ENCODE measurements at regions not wholly inside any gene's neighbourhood (a gene's known extent, or its start where the extent isn't known, plus 50 kb on each side); places are given as distances from the start of the nearest gene placed in this dataset.

- no peak for DNase-seq (ENCODE audit: low read depth in 2 of 2)
These were observed 165.5 kb upstream of the OPRM1 start for GRCh38 chr6:153873541-153873940.

DNA sequence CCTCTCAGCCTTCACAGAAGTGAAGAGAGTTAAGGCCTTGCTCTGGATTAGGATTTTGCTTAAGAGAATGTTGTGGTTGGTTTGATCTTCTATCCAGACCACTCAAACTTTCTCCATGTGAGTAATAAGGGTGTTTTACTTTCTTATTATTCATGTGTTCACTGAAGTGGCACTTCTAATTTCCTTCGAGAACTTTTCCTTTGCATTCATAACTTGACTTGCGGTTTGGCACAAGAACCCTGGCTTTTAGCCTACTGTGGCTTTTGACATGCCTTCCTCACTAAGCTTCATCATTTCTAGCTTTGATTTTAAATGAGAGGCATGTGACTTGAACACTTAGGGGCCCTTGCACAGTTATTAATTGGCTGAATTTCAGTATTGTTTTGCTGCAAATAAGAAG is 166.1 kb upstream of the OPRM1 start:
- no peak for DNase-seq (ENCODE audit: low read depth in 2 of 2)

DNA sequence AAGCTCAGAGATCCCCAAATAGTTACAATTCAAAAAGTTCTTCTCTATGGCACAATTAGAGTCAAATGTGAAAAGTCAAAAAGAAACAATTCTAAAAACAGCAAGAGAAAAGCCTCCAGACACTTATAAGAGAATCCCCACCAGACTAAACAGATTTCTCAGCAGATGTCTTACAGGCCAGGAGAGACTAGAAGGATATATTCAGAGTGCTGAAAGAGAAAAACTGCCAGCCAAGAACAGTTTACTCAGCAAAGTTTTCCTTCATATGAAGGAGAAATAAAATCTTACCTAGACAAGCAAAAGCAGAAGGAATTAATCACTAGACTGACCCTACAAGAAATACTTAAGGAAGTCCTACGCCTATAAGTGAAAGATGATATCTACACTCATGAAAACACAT is 176.1 kb upstream of the OPRM1 start:
- DNase-seq (ENCODE audit: low read depth in 2 of 2): no peak

- DNase-seq (ENCODE audit: low read depth in 2 of 2): no peak
These were observed 176.9 kb upstream of the OPRM1 start for GRCh38 chr6:153862139-153862538.

GRCh38 chr6:153858529-153858928 is 180.5 kb upstream of the OPRM1 start:
- DNase-seq (ENCODE audit: low read depth in 2 of 2): no peak

GRCh38 chr6:153856929-153857376 is 182.1 kb upstream of the OPRM1 start:
- DNase-seq (ENCODE audit: low read depth in 2 of 2): no peak

- no peak for DNase-seq (ENCODE audit: low read depth in 2 of 2)
These were observed 186.6 kb upstream of the OPRM1 start for GRCh38 chr6:153852481-153852880.

- no peak for DNase-seq (ENCODE audit: low read depth in 2 of 2)
These were observed 187.0 kb upstream of the OPRM1 start for GRCh38 chr6:153852034-153852433.

DNA sequence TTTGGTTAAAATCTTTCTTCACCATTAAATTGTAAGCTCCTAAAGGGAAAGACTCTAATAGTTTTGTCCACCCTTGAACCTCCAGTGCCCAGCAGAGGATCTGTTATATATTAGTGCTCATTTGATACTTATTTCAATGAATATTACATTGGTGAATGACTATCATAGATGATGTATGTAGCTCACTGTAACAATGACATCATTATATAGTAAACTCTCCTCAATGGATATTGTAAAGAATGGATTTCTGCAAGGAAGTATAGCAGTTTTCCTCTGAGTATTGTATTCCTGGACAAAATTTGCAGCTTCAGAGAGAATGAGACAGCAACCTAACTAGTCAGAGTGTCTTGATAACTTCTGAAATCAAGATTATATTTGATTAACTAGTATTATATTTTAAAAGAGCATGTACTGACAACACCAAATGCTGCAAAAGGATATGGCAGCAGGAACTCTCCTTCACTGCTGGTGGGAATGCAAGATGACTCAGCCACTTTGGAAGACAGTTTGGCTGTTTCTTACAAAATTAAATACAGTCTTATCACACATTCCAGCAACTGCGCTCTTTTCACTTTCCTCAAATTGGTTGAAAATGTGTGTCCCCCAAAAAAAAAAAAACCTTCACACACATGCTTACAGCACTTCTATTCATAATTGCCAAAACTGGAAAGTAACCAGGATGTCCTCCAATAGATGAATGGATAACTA is 189.8 kb upstream of the OPRM1 start:
- no peak for DNase-seq (ENCODE audit: low read depth in 2 of 2)

GRCh38 chr6:153843420-153843819 is 195.6 kb upstream of the OPRM1 start:
- DNase-seq (ENCODE audit: low read depth in 2 of 2): no peak

DNA sequence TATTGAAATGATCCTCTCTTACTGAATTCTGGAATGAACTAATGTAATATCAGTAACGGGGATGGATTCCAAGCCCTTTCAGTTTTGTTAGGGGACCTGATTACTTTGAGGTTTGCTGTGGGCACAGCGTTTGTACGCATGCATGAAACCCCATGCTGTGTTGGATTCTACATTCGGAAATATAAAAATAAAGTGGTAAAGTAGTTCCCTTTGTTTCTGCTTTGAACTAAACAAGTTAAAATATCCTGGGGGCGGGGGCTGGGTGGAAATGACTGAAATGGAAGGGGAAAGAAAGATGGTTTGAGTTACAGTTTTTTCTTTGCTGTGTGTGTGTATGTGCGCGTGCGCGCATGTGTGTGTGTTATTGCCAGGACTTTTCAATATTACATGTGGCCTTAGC is 196.5 kb upstream of the OPRM1 start:
- DNase-seq (ENCODE audit: low read depth in 2 of 2): no peak

DNA sequence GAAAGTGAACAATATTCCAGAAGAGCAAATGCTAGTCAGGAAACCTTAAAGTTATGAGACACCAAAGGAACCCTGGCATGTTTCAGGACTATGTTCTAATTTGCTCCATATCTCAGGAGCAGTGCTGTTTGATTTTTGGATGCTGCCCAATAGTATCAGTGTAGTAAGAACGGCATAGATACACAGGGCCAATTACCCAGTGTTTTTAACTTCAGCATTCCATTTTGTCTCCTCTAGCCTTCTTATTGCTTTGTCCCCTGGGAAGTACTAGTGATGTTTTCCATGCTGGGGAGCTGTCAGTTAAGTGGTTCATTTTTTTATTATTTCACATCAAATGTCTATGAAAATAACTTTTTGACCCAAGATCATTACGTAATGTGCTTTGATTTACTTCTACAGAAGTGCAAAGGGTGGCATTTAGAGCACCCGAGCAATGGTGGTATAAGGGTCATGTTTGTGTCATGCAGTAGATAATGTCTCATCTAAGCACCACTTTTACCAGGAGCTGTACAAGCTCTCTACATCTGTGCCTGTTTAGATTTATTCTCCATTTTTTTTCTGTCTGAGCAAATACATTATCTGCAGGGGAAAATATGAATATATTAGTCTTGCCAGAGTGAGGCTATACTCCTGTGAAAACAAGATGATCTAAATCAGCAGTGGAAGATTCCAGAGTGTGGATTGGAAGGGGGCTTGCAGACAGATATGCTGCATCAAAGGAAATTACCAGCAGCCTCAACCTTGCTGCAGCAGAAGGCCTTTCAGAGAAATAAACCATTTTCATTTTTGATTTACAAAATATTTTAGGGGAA is 198.8 kb upstream of the OPRM1 start:
- no peak for DNase-seq (ENCODE audit: low read depth in 2 of 2)

DNA sequence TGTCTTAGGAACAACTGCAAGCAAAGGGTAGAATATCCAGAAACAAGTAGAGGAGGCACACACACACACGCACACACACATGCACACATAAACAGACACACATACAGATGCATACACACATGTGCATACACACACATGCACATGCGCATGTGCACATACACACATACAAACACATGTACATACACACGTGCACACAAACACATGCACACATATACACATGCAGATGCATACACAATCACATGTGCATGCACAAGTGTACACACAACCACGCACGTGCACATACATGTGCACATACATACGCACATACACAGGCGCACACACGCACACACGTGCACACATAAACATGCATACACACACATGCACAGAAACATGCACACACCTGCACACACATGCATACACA is 206.5 kb upstream of the OPRM1 start:
- no peak for DNase-seq (ENCODE audit: low read depth in 2 of 2)

DNA sequence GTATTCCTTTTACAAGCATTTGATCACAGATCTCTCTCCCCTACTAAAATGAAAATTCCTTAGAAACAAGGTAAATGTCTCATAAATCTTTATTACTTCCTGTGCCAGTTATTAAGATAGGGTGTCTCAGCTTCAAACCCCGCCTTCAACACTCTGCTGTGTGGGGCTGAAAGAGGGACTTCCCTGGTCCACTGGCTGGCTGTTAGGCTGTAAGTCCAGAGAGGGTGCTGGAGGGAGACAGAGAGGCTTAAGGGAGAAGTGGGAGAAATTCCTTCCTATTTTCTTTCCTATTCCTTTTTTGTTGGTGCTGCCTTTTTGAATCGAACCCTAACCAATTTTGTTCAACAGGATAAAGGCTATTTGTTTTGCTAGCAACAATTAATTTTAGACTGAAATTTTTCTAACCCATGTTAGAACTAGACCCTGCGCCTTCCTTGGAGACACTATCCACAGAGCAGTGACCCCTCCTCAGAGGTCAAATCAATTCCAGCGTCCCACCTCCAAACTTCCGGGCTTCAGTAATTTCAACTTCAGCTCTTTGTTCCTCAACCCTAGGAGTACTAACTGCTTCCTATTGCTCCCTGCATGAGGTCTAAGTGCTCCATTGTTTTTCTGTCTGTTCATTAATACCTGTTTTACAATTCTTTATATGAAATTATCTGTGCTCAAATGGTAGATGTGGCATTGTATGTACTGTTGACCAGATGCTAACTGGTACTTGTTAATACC is 207.5 kb upstream of the OPRM1 start:
- no peak for DNase-seq (ENCODE audit: low read depth in 2 of 2)

DNA sequence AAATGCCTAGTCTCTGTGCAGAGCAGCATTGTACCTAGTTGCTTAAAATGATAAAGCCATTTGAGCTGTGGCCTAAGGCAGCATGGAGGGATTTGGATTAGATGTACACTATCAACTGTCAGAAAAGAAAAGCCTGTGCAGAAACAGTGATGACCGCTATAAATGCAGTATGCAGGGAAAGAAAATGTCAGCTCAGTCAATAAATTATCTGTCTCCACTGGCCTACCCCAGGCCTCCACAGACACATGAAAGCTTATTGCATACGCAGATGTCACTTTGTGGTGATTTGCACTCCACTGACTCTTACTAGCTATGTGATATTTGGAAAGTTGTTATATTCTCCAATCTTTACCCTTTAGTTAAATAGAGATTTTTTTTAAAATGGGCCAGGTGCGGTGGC is 221.9 kb upstream of the OPRM1 start:
- no peak for DNase-seq (ENCODE audit: low read depth in 2 of 2)

- no peak for DNase-seq (ENCODE audit: low read depth in 2 of 2)
These were observed 222.7 kb upstream of the OPRM1 start for GRCh38 chr6:153816366-153816765.

DNA sequence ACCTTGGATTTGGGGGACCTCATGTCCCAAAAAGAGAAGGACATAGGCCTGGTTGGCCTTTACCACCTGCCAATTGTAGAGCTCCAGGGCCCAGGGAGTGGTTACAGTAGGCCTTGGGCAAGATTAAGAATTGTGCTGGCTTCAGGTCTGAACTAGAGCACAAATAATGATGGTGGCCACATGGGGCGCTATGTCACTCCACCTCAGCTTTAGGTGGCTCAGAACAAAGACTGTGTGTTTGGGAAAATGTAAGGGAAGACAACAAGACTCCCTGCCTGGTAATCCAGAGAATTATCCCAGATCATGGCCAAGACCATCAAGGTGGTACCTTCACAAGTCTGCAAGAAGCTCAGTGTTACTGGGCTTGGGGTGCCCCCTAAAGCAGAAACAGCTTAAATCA is 224.9 kb upstream of the OPRM1 start:
- DNase-seq (ENCODE audit: low read depth in 2 of 2): no peak

DNA sequence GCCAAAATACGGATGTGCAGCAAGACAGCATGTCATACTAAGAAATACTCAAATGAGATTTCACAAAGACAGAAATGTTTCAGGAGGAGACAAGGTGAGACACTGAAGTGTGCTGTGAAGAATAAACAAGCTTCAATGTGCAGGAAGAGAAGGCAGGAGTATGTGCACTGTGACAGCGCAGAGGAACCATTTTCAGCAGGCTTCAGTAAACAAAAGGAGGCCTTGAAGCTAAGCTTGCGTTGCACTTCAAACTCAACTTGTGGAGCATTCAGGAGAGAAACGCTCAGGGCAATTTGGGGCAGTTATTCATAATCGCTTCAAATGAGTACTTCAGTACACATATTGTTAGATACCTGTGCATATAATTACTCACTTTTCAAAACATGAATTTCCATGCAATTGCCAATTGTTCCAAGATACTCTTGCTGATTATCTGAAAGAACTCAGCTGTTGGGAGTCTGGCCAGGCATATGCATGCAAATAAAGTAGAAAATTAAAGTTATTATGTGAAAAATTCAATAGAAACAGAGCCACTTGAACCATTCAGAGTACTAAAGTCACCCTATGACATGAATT is 234.2 kb upstream of the OPRM1 start:
- no peak for DNase-seq (ENCODE audit: low read depth in 2 of 2)

GRCh38 chr6:153801917-153802316 is 237.1 kb upstream of the OPRM1 start:
- DNase-seq (ENCODE audit: low read depth in 2 of 2): no peak

GRCh38 chr6:153800580-153801188 is 238.4 kb upstream of the OPRM1 start:
- no peak for DNase-seq (ENCODE audit: low read depth in 2 of 2)

GRCh38 chr6:153790876-153791473 is 248.1 kb upstream of the OPRM1 start:
- no peak for DNase-seq (ENCODE audit: low read depth in 2 of 2)
